ENCODE measurements at regions not wholly inside any gene's neighbourhood (a gene's known extent, or its start where the extent isn't known, plus 50 kb on each side); places are given as distances from the start of the nearest gene placed in this dataset.
A peak's percentile ranks its signal among the peaks of the same experiment; 100 is the strongest.

DNA sequence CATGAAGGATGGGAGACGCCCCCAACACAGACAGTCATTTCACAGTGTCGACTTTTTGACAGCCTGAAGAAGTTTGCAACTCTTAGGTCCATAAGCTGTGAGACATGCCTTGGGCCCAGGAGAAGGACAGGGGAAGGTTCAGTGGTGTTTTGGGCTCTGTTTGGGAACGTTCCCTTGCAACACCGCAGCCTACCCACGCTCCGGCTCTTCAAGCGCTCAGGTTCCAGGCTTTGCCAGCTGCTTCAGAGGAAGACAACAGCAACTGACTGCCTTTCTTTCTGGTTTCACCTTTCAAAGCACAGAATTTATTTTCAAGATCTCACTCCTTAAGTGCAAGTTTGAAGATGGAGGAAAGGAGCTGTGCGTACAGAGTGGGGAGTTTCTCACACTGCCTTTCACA is 575.8 kb upstream of the B3GAT1 start:
- Histone ChIP-seq H2BK12ac (ENCODE audit: insufficient read length, low read depth, low read length) (no peak overlapping the region), H3K18ac (ENCODE audit: insufficient read length, low read depth, low read length) (no peak overlapping the region), H3K79me1 (ENCODE audit: insufficient read depth, low read depth, low read length, poor library complexity, severe bottlenecking) (no peaks in the 10 kb centered on the region), H4K91ac (ENCODE audit: insufficient read length, low read depth, low read length) (no peak overlapping the region), H4K8ac (replicated peaks; ENCODE audit: insufficient read length, low read depth, low read length) (no peak overlapping the region), H2BK20ac (ENCODE audit: low read depth, low read length, poor library complexity, severe bottlenecking) (no peak overlapping the region), H4K5ac (ENCODE audit: insufficient read length, low read depth, low read length) (no peak overlapping the region), H4K20me1 (ENCODE audit: control insufficient read depth, insufficient read depth, insufficient read length) (no peaks in the 10 kb centered on the region), H3K23ac (ENCODE audit: insufficient read length, low read depth, low read length) (no peak overlapping the region), H3K56ac (ENCODE audit: insufficient read length, low read depth, low read length) (no peak overlapping the region), H3T11ph (ENCODE audit: low read length) (no peak overlapping the region), H3K27ac (ENCODE audit: insufficient read length, low read depth, low read length) (no peak overlapping the region), H2BK120ac (ENCODE audit: low read depth, low read length, poor library complexity, severe bottlenecking) (no peak overlapping the region), H3K4me1 (ENCODE audit: insufficient read depth, low read length) (peaks cover 10% of the 10 kb centered on the region; the same call in 1 of the 2 replicates), H3K23me2 (ENCODE audit: insufficient read length, low read depth, low read length, poor library complexity, severe bottlenecking) (peaks cover 4% of the 10 kb centered on the region), H3K4ac (ENCODE audit: low read depth, low read length) (no peak overlapping the region), H3K79me2 (ENCODE audit: insufficient read depth, low read length) (no peaks in the 10 kb centered on the region), H2AFZ (ENCODE audit: low read length) (no peak overlapping the region), H3K9ac (ENCODE audit: extremely low read depth, insufficient read length, low read length) (no peak overlapping the region), H2BK15ac (ENCODE audit: low read depth, low read length) (no peak overlapping the region), H3K14ac (ENCODE audit: insufficient read depth, low read length) (no peak overlapping the region), H3K4me2 (ENCODE audit: insufficient read depth, insufficient read length, low read length) (no peak overlapping the region), H2BK5ac (ENCODE audit: insufficient read length, low read length) (no peak overlapping the region), H2AK5ac (ENCODE audit: insufficient read length, low read length) (no peak overlapping the region), H3K27me3 (ENCODE audit: insufficient read depth, low read length) (no peaks in the 10 kb centered on the region), H3K9me3 (ENCODE audit: control insufficient read depth, low read depth, low read length) (no peaks in the 10 kb centered on the region)
- Mint-ChIP-seq H3K9me3 (no peaks in the 10 kb centered on the region), H3K27me3 (ENCODE audit: low read depth) (no peaks in the 10 kb centered on the region; the same call in 1 of the 2 replicates), H3K4me1 (peaks cover 58 to 70% of the 10 kb centered on the region in 2 experiments), H3K27ac (peak overlapping the region in 2 of 3 experiments; percentile 25 to 96; a peak in 1 of 7 replicates), H3K4me3 (no peak overlapping the region), H3K36me3 (ENCODE audit: insufficient read depth in 1 of 3, low read depth in 3 of 3) (no peaks in the 10 kb centered on the region; a peak in 2 of 7 replicates)
- TF ChIP-seq, protein P1, sequence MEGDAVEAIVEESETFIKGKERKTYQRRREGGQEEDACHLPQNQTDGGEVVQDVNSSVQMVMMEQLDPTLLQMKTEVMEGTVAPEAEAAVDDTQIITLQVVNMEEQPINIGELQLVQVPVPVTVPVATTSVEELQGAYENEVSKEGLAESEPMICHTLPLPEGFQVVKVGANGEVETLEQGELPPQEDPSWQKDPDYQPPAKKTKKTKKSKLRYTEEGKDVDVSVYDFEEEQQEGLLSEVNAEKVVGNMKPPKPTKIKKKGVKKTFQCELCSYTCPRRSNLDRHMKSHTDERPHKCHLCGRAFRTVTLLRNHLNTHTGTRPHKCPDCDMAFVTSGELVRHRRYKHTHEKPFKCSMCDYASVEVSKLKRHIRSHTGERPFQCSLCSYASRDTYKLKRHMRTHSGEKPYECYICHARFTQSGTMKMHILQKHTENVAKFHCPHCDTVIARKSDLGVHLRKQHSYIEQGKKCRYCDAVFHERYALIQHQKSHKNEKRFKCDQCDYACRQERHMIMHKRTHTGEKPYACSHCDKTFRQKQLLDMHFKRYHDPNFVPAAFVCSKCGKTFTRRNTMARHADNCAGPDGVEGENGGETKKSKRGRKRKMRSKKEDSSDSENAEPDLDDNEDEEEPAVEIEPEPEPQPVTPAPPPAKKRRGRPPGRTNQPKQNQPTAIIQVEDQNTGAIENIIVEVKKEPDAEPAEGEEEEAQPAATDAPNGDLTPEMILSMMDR (conservative IDR thresholded peaks at IDR 0.05): no peak
- no CpG with 5 or more reads among the region's 8 CpGs for WGBS (ENCODE audit: extremely low coverage, insufficient read length, low lambda C conversion rate)
- no peak for DNase-seq
